GM12864 (cell line): ENCODE measurements at regions not wholly inside any gene's neighbourhood (a gene's known extent, or its start where the extent isn't known, plus 50 kb on each side); places are given as distances from the start of the nearest gene placed in this dataset.

Experiments used
- DNase-seq: peaks from one replicate; pipeline ENCODE4 v3.0.0-alpha.2; 2011; ENCODE audit warnings: low read depth
- H3K4me3 ChIP-seq: 2 replicates; pipeline ENCODE4 v1.5.1; 2011; ENCODE audit warnings: mild to moderate bottlenecking, low read depth, low read length, control low read depth
- TF ChIP-seq, protein P1 (sequence below): IDR thresholded peaks from 2 replicates; pipeline ENCODE4 v1.5.1; 2011; ENCODE audit warnings: low read depth, mild to moderate bottlenecking, moderate library complexity, low read length, control low read depth, inconsistent platforms; ENCODE audit errors: missing control alignments

DNA sequence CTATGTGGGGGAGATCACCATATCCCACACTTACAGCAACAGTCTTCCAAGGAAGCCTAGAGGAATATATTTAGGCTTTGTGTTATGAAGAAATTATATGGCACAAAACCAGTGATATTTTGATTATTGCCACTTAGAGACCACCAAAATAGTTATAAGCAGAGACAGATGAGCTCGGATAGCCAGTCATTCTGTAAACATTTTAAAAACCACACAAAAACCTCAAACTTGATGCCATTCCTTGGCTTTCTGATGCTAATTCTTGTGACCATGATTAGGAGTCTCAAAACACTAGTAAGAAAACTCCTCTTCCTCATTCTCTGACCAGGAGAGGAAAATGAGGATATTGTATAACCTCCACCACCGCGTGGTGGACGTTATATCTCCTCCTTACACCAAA is 496.4 kb downstream of the FOXO1 start:
- DNase-seq, result no peak
- H3K4me3 ChIP-seq, result no peak overlapping the region
- TF ChIP-seq, protein P1, sequence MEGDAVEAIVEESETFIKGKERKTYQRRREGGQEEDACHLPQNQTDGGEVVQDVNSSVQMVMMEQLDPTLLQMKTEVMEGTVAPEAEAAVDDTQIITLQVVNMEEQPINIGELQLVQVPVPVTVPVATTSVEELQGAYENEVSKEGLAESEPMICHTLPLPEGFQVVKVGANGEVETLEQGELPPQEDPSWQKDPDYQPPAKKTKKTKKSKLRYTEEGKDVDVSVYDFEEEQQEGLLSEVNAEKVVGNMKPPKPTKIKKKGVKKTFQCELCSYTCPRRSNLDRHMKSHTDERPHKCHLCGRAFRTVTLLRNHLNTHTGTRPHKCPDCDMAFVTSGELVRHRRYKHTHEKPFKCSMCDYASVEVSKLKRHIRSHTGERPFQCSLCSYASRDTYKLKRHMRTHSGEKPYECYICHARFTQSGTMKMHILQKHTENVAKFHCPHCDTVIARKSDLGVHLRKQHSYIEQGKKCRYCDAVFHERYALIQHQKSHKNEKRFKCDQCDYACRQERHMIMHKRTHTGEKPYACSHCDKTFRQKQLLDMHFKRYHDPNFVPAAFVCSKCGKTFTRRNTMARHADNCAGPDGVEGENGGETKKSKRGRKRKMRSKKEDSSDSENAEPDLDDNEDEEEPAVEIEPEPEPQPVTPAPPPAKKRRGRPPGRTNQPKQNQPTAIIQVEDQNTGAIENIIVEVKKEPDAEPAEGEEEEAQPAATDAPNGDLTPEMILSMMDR, result no peak

DNA sequence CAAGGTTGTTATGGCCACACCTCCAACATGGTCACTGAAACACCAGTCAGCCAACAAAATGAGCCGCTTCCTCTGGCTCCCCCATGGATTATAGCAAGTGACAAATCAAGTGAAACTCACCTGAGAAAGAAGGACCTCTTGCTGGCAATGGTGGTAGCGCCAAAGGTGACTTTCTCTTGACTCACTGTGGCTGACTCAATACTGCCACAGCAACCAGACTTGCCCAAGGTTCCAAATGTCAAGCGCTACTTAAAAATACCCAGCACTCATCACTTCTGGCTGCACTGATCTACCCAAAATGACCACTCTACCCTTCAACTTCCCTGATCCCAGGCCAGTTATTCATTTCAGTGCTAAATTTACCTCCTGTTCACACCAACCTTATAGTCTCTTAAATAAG is 495.5 kb downstream of the FOXO1 start:
- DNase-seq, result no peak
- TF ChIP-seq, protein P1, result no peak

DNA sequence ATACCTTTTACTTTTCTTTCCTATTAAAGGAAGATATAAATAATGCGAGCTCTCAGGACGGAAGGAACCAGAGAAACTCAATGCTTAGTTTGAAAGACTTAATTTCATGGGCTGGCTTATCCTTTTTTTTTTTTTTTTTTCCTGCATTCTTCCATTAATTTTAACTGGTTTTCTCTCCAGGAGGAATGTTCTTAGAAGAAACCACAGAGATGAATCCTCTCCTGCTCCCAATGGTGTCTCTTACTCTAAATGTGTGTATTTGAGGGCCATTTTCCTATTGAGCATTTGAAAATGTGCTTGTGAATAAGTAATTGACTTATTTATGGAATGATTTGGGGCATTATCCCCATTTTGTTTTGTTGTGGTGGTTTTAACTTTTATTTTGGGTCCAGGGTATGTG is 494.9 kb downstream of the FOXO1 start:
- TF ChIP-seq, protein P1, result no peak
- no peak for DNase-seq
- H3K4me3 ChIP-seq, result no peak overlapping the region

More for the DNA sequence above, 495.5 kb downstream of the FOXO1 start:
- no peak overlapping the region for H3K4me3 ChIP-seq

DNA sequence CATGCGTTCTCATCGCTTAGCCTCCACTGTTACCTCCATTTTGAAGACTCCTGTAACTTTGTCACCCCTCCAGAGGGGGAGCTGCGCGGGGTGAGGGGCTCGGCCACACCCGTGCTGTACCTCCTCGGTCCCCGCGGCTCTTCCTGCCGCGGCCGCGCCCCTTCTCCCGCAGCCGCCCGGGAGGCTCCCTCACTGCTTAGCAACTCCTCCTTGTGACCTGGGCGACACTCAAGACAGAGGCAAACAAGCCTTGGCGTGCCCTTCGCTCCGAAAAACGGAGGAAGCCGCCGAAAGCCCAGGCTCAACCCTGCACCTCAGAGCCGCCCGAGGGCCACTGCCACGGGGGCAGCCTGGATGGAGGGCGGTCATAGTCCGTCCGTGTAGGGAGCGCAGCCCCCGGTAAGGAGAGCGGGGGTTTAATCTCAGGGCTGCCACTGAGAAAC is 494.3 kb downstream of the FOXO1 start:
- no peak overlapping the region for H3K4me3 ChIP-seq
- DNase-seq, result no peak
- TF ChIP-seq, protein P1, result no peak

DNA sequence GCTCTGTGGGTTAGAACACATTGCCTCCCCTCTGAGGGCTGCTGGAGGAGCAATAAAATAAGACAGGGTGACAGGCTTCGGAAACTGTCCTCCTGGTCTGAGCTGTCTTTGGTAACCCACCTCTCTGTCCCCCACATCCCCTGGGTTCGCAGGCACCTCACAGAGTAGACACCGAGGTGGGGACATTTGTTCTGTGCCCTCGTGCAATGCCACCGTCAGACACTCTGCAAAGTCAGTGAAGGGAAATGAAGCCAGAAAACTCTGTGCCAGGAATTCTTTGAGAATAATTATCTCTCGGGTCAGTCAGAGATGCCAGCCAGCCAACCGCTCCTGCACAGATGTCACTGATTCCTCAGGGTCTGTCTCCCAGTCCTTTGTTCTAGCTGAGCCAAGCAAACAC is 493.6 kb downstream of the FOXO1 start:
- TF ChIP-seq, protein P1, result no peak
- H3K4me3 ChIP-seq, result no peak overlapping the region
- no peak for DNase-seq

DNA sequence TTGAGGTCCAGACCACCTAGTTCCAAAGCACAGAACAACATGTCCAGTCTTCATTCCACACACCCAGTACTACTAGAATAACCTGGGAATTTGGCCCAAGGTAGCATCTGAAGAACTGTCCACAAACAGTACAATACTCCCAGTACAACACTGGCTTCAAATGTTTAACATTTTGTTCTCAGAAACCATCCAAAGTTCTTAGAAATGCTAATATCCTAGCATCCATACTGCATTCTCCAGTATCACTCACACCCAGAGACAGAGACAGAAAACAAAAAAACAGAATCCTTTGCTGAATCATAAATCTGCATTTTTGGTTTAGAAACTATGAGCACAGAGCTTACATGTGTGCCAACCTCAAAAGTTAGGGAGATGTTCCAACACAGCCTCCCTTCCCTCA is 490.8 kb downstream of the FOXO1 start:
- DNase-seq, result no peak
- TF ChIP-seq, protein P1, result no peak
- no peak overlapping the region for H3K4me3 ChIP-seq

DNA sequence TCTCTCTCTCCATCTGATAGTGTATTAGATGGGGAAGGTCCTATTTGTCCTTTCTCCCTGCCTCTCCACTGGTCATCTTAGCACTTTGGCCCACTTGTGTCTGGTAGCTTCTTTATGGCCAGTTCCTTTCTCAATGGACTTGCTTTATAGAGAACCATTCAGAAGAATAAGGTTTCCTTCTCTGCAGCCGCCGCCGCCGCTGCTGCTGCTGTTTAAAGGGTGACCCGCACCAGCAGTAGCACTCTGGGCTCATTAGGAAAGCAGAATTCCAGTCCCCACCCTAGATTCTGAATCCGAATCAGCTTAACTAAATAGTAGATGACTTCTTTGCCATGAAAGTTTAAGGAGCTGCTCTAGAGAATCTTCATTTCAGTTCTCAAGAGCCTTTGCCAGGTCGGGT is 490.2 kb downstream of the FOXO1 start:
- H3K4me3 ChIP-seq, result no peak overlapping the region
- no peak for DNase-seq
- TF ChIP-seq, protein P1, result no peak
